SU-DHL-6 (cell line): ENCODE measurements at regions not wholly inside any gene's neighbourhood (a gene's known extent, or its start where the extent isn't known, plus 50 kb on each side); places are given as distances from the start of the nearest gene placed in this dataset.

ENCODE experiments used
- CTCF ChIP-seq: fragments of 200-600 bp; sonication (generic); IDR thresholded peaks from one replicate; pipeline ENCODE4 v1.5.1; 2017; ENCODE audit warnings: antibody characterized with exemption, mild to moderate bottlenecking, low read length, moderate library complexity; ENCODE audit not compliant: insufficient read depth, poor library complexity, severe bottlenecking
- EZH2phosphoT487 ChIP-seq: fragments of 200-600 bp; sonication (generic), shearing (Covaris generic); conservative IDR thresholded peaks from 2 replicates; pipeline ENCODE4 v1.6.1; 2018; ENCODE audit warnings: mild to moderate bottlenecking, antibody characterized with exemption, low read length, moderate library complexity, mixed read lengths

DNA sequence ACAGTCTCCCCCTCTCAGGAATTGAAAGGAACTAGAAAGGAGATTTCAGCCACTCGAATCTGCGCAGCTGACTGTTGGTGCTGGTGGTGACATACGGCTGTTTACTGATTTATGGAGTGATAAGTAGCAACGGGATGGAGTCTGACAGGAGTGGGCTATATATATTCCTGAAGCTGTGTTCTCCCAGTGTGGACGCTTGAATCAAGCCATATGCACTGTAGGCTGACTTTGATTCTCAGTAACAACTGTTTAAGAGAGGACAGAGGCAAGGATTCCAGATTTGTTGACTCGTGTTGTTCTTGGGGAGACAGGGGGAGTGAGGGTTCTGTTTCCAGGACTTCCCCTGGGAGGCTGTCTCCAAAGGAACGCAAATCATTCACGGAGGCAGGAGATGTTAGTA is 260.1 kb upstream of the AUTS2 start:
- TF ChIP-seq CTCF (no peak), EZH2phosphoT487 (no peak)
